ENCODE measurements at regions not wholly inside any gene's neighbourhood (a gene's known extent, or its start where the extent isn't known, plus 50 kb on each side); places are given as distances from the start of the nearest gene placed in this dataset.

- no peak for TF ChIP-seq POLR2A (IDR thresholded peaks at IDR 0.05)
- no peak for TF ChIP-seq CTCF (IDR thresholded peaks at IDR 0.05)
These were observed 1663.6 kb upstream of the SEL1L start for GRCh38 chr14:83197271-83197670.
